B cell (primary cell): ENCODE measurements at regions not wholly inside any gene's neighbourhood (a gene's known extent, or its start where the extent isn't known, plus 50 kb on each side); places are given as distances from the start of the nearest gene placed in this dataset.

Experiments
- ATAC-seq: fragments of 200-7000 bp; cut with Tn5 transposase; one replicate; pipeline ENCODE4 v1.10.0; 2021; ENCODE audit warnings: low read depth, mild to moderate bottlenecking, moderate number of reproducible peaks, moderate library complexity
- CTCF ChIA-PET: fragments of 350-600 bp; sonication (Branson Sonifier 250); formaldehyde crosslinking; loops from one replicate; lab custom pipeline; 2021; ENCODE audit warnings: antibody characterized with exemption, inconsistent platforms; lab: Charles Lee
- POLR2A ChIA-PET: fragments of 350-600 bp; sonication (Branson Sonifier 250); formaldehyde crosslinking; loops from one replicate; lab custom pipeline; 2021; ENCODE audit warnings: antibody characterized with exemption; lab: Charles Lee
- DNase-seq: peaks from one replicate; pipeline ENCODE4 v3.0.0; 2013
- H2AFZ ChIP-seq: 2 replicates; pipeline ENCODE4 v1.6.1; 2012; ENCODE audit warnings: mild to moderate bottlenecking, low read depth, low read length; ENCODE audit not compliant: insufficient read depth, poor library complexity, severe bottlenecking
- H3K27ac ChIP-seq, 2 donors: 1 replicate in 1 of 2; 2 replicates in 1 of 2; pipeline ENCODE4 v1.5.1; 2012 to 2013; ENCODE audit warnings: low read length in 2 of 2, mild to moderate bottlenecking in 2 of 2, moderate library complexity in 1 of 2
- H3K27me3 ChIP-seq, 4 experiments: fragments of 200-600 bp in 1 of 4; sonication (generic) in 1 of 4; replicated peaks in 1 of 4; 1 replicate in 2 of 4; 2 replicates in 2 of 4; pipeline versions ENCODE4 v1.6.1 to v1.7.0; 2013 to 2016; ENCODE audit warnings: low read length in 3 of 4, mild to moderate bottlenecking in 2 of 4, mixed read lengths in 1 of 4, moderate library complexity in 1 of 4; ENCODE audit not compliant: insufficient read depth in 4 of 4, control insufficient read depth in 3 of 4; ENCODE audit errors: control extremely low read depth in 1 of 4
- H3K36me3 ChIP-seq, 2 experiments: replicated peaks in 1 of 2; 1 replicate in 1 of 2; 2 replicates in 1 of 2; pipeline versions ENCODE4 v1.6.1 to v1.7.1; 2013; ENCODE audit warnings: low read length in 1 of 2; ENCODE audit not compliant: insufficient read depth in 2 of 2, control insufficient read depth in 1 of 2; ENCODE audit errors: control extremely low read depth in 1 of 2, extremely low read depth in 1 of 2
- H3K4me1 ChIP-seq, 2 donors: fragments of 200-600 bp in 1 of 2; sonication (generic) in 1 of 2; 1 replicate in 1 of 2; 2 replicates in 1 of 2; pipeline versions ENCODE4 v1.5.1 to v1.6.1; 2013 to 2017; ENCODE audit warnings: low read length in 2 of 2; ENCODE audit not compliant: control insufficient read depth in 2 of 2, insufficient read depth in 2 of 2
- H3K4me2 ChIP-seq: replicated peaks from 2 replicates; pipeline ENCODE3; 2012; ENCODE audit warnings: mild to moderate bottlenecking, low read depth, low read length; ENCODE audit not compliant: poor library complexity, severe bottlenecking
- H3K4me3 ChIP-seq, 5 experiments: fragments of 200-600 bp in 1 of 5; sonication (generic) in 1 of 5; 1 replicate in 3 of 5; 2 replicates in 2 of 5; pipeline versions ENCODE4 v1.5.1 to v1.7.0; 2011 to 2016; ENCODE audit warnings: low read length in 4 of 5, mild to moderate bottlenecking in 4 of 5, low read depth in 2 of 5, control low read depth in 1 of 5, moderate library complexity in 1 of 5; ENCODE audit not compliant: insufficient read depth in 1 of 5; ENCODE audit errors: control extremely low read depth in 1 of 5, extremely low read depth in 1 of 5
- H3K79me2 ChIP-seq: fragments of 200-600 bp; sonication (generic); one replicate; pipeline ENCODE4 v1.6.0; 2016; ENCODE audit warnings: low read length; ENCODE audit not compliant: control insufficient read depth, insufficient read depth
- H3K9ac ChIP-seq: fragments of 200-600 bp; sonication (generic); 2 replicates; pipeline ENCODE4 v1.6.1; 2017; ENCODE audit warnings: mild to moderate bottlenecking, low read length, moderate library complexity
- H3K9me3 ChIP-seq, 3 donors: one replicate each; pipeline versions ENCODE4 v1.6.1 to v1.7.1; 2013; ENCODE audit warnings: low read length in 2 of 3; ENCODE audit not compliant: control insufficient read depth in 2 of 3, insufficient read depth in 1 of 3; ENCODE audit errors: control extremely low read depth in 1 of 3
- H4K20me1 ChIP-seq: 2 replicates; pipeline ENCODE4 v1.6.0; 2012; ENCODE audit warnings: mild to moderate bottlenecking, low read length; ENCODE audit not compliant: insufficient read depth, control insufficient read depth, poor library complexity, severe bottlenecking
- H3K27ac Mint-ChIP-seq: one replicate; pipeline ENCODE4 v1.8.0; 2021; ENCODE audit warnings: mixed read lengths
- H3K27me3 Mint-ChIP-seq: one replicate; pipeline ENCODE4 v1.8.0; 2021; ENCODE audit warnings: mixed read lengths
- H3K4me1 Mint-ChIP-seq: one replicate; pipeline ENCODE4 v1.8.0; 2021; ENCODE audit warnings: mixed read lengths
- H3K4me3 Mint-ChIP-seq: one replicate; pipeline ENCODE4 v1.8.0; 2021; ENCODE audit warnings: mixed read lengths
- H3K9me3 Mint-ChIP-seq: one replicate; pipeline ENCODE4 v1.8.0; 2022; ENCODE audit warnings: mixed read lengths; ENCODE audit not compliant: insufficient read depth
- CTCF ChIP-seq: fragments of 200-600 bp; IDR thresholded peaks from one replicate; pipeline ENCODE4 v1.8.0; 2022; ENCODE audit warnings: antibody characterized with exemption, mild to moderate bottlenecking
- EZH2 ChIP-seq: IDR thresholded peaks from 2 replicates; pipeline ENCODE4 v1.6.1; 2012; ENCODE audit warnings: borderline replicate concordance, low read depth, mild to moderate bottlenecking, moderate library complexity, low read length; ENCODE audit not compliant: insufficient read depth, poor library complexity, severe bottlenecking
- WGBS: methylation state at CpG from one replicate; pipeline ENCODE4 v1.1.5; 2013; ENCODE audit warnings: missing lambda C conversion rate; ENCODE audit not compliant: insufficient coverage; 5-methylcytosine and 5-hydroxymethylcytosine counted together
- intact Hi-C: fragments of 100-400 bp; cut with micrococcal nuclease; formaldehyde crosslinking; loops from one replicate; pipeline ENCODE4 v1.10.0; 2022

- Mint-ChIP-seq H3K4me1 (no peaks in the 10 kb centered on the region), H3K27ac (no peak overlapping the region), H3K4me3 (no peak overlapping the region), H3K9me3 (no peaks in the 10 kb centered on the region), H3K27me3 (no peaks in the 10 kb centered on the region)
- Histone ChIP-seq H3K4me1 (no peaks in the 10 kb centered on the region), H2AFZ (no peak overlapping the region), H3K27me3 (no peaks in the 10 kb centered on the region), H3K4me2 (no peak overlapping the region), H3K9me3 (no peaks in the 10 kb centered on the region), H4K20me1 (no peaks in the 10 kb centered on the region), H3K9ac (no peak overlapping the region), H3K27ac (no peak overlapping the region), H3K4me3 (no peak overlapping the region), H3K36me3 (no peaks in the 10 kb centered on the region), H3K79me2 (no peaks in the 10 kb centered on the region)
- no CpG with 5 or more reads among the region's 4 CpGs for WGBS
- TF ChIP-seq CTCF (no peak), EZH2 (no peak)
- ChIA-PET POLR2A (no interaction called here), CTCF (no interaction called here)
- no peak for DNase-seq
- intact Hi-C loops, result no loop called here
- no peak for ATAC-seq
Measured at GRCh38 chrX:3968749-3969148, 255.3 kb upstream of the PRKX start.

- ChIA-PET CTCF (no interaction called here), POLR2A (no interaction called here)
- no peak overlapping the region for H3K4me2 ChIP-seq
- WGBS, result no CpG with 5 or more reads among the region's 6 CpGs
- H3K4me1 ChIP-seq, result no peaks in the 10 kb centered on the region
- H3K27me3 ChIP-seq, result peaks cover 0 to 4% (median 2%) of the 10 kb centered on the region in 4 experiments
- Mint-ChIP-seq H3K4me1 (peaks cover 2% of the 10 kb centered on the region), H3K4me3 (no peak overlapping the region), H3K27ac (no peak overlapping the region), H3K27me3 (peaks cover 8% of the 10 kb centered on the region), H3K9me3 (no peaks in the 10 kb centered on the region)
- no peak overlapping the region for H2AFZ ChIP-seq
- DNase-seq, result no peak
- intact Hi-C loops, result no loop called here
- H3K9me3 ChIP-seq, result no peaks in the 10 kb centered on the region
- no peaks in the 10 kb centered on the region for H4K20me1 ChIP-seq
- no peaks in the 10 kb centered on the region for H3K36me3 ChIP-seq
- no peak overlapping the region for H3K4me3 ChIP-seq
- no peak overlapping the region for H3K9ac ChIP-seq
- H3K79me2 ChIP-seq, result no peaks in the 10 kb centered on the region
- H3K27ac ChIP-seq, result no peak overlapping the region
- TF ChIP-seq EZH2 (no peak), CTCF (no peak)
- ATAC-seq, result no peak
Measured at GRCh38 chrX:3963980-3964379, 250.5 kb upstream of the PRKX start.
